ENCODE measurements at regions not wholly inside any gene's neighbourhood (a gene's known extent, or its start where the extent isn't known, plus 50 kb on each side); places are given as distances from the start of the nearest gene placed in this dataset.

GRCh38 chr13:99819967-99820366, 151.6 kb downstream of the ZIC5 start:
- peaks cover 7% of the 10 kb centered on the region; the same call in 1 of the 2 replicates for H3K27me3 ChIP-seq (ENCODE audit: low read depth)
- in situ Hi-C loops (cut with MboI; ENCODE audit: low sequenced_read_pairs), result no loop called here
- H3K9me3 ChIP-seq, result no peaks in the 10 kb centered on the region
- H3K36me3 ChIP-seq (replicated peaks), result no peaks in the 10 kb centered on the region
- peaks cover 2% of the 10 kb centered on the region; the same call in 1 of the 2 replicates for H3K4me1 ChIP-seq
- no peak for DNase-seq (ENCODE audit: low spot score in 2 of 2)
- no peak overlapping the region for H3K4me3 ChIP-seq

- Histone ChIP-seq H3K9me3 (no peaks in the 10 kb centered on the region), H3K4me3 (no peak overlapping the region), H3K4me1 (peaks cover 2% of the 10 kb centered on the region; the same call in 1 of the 2 replicates), H3K27me3 (ENCODE audit: low read depth) (peaks cover 18% of the 10 kb centered on the region), H3K36me3 (replicated peaks) (no peaks in the 10 kb centered on the region)
- DNase-seq (ENCODE audit: low spot score in 2 of 2), result no peak
- in situ Hi-C loops (cut with MboI; ENCODE audit: low sequenced_read_pairs), result no loop called here
Measured at GRCh38 chr13:99816321-99816720, 155.2 kb downstream of the ZIC5 start.

GRCh38 chr13:99813336-99814095, 158.1 kb downstream of the ZIC5 start:
- in situ Hi-C loops (cut with MboI; ENCODE audit: low sequenced_read_pairs), result no loop called here
- Histone ChIP-seq H3K36me3 (replicated peaks) (no peaks in the 10 kb centered on the region), H3K4me3 (no peak overlapping the region), H3K9me3 (no peaks in the 10 kb centered on the region), H3K4me1 (no peaks in the 10 kb centered on the region; the same call in 1 of the 2 replicates), H3K27me3 (ENCODE audit: low read depth) (peaks cover 26% of the 10 kb centered on the region)
- no peak for DNase-seq (ENCODE audit: low spot score in 2 of 2)

- no peaks in the 10 kb centered on the region for H3K4me1 ChIP-seq
- no peaks in the 10 kb centered on the region for H3K36me3 ChIP-seq (replicated peaks)
- no peak for DNase-seq (ENCODE audit: low spot score in 2 of 2)
- no peak overlapping the region for H3K4me3 ChIP-seq
- no peaks in the 10 kb centered on the region for H3K9me3 ChIP-seq
- peaks cover 26% of the 10 kb centered on the region for H3K27me3 ChIP-seq (ENCODE audit: low read depth)
- in situ Hi-C loops (cut with MboI; ENCODE audit: low sequenced_read_pairs), result no loop called here
Measured at GRCh38 chr13:99812625-99813024, 158.9 kb downstream of the ZIC5 start.

GRCh38 chr13:99811067-99811700, 160.4 kb downstream of the ZIC5 start:
- DNase-seq (ENCODE audit: low spot score in 2 of 2), result no peak
- Histone ChIP-seq H3K4me3 (no peak overlapping the region), H3K36me3 (replicated peaks) (no peaks in the 10 kb centered on the region), H3K9me3 (no peaks in the 10 kb centered on the region), H3K4me1 (no peaks in the 10 kb centered on the region), H3K27me3 (ENCODE audit: low read depth) (peaks cover 30% of the 10 kb centered on the region)
- in situ Hi-C loops (cut with MboI; ENCODE audit: low sequenced_read_pairs), result no loop called here

GRCh38 chr13:99809926-99810325, 161.6 kb downstream of the ZIC5 start:
- peaks cover 31% of the 10 kb centered on the region for H3K27me3 ChIP-seq (ENCODE audit: low read depth)

GRCh38 chr13:99809496-99809895, 162.1 kb downstream of the ZIC5 start:
- Histone ChIP-seq H3K4me1 (no peaks in the 10 kb centered on the region), H3K36me3 (replicated peaks) (no peaks in the 10 kb centered on the region), H3K27me3 (ENCODE audit: low read depth) (peaks cover 36% of the 10 kb centered on the region), H3K9me3 (no peaks in the 10 kb centered on the region), H3K4me3 (no peak overlapping the region)
- no peak for DNase-seq (ENCODE audit: low spot score in 2 of 2)
- in situ Hi-C loops (cut with MboI; ENCODE audit: low sequenced_read_pairs), result no loop called here

More at GRCh38 chr13:99809926-99810325, 161.6 kb downstream of the ZIC5 start:
- no peak for DNase-seq (ENCODE audit: low spot score in 2 of 2)
- Histone ChIP-seq H3K9me3 (no peaks in the 10 kb centered on the region), H3K4me3 (no peak overlapping the region), H3K4me1 (no peaks in the 10 kb centered on the region), H3K36me3 (replicated peaks) (no peaks in the 10 kb centered on the region)
- in situ Hi-C loops (cut with MboI; ENCODE audit: low sequenced_read_pairs), result no loop called here

- H3K27me3 ChIP-seq (ENCODE audit: low read depth), result peaks cover 41% of the 10 kb centered on the region
- H3K9me3 ChIP-seq, result no peaks in the 10 kb centered on the region
- no peaks in the 10 kb centered on the region for H3K4me1 ChIP-seq
- H3K36me3 ChIP-seq (replicated peaks), result no peaks in the 10 kb centered on the region
- H3K4me3 ChIP-seq, result no peak overlapping the region
- in situ Hi-C loops (cut with MboI; ENCODE audit: low sequenced_read_pairs), result no loop called here
- DNase-seq (ENCODE audit: low spot score in 2 of 2), result no peak
Measured at GRCh38 chr13:99808786-99809185, 162.8 kb downstream of the ZIC5 start.

- Histone ChIP-seq H3K27me3 (ENCODE audit: low read depth) (peaks cover 37% of the 10 kb centered on the region), H3K4me1 (no peaks in the 10 kb centered on the region), H3K36me3 (replicated peaks) (no peaks in the 10 kb centered on the region), H3K4me3 (no peak overlapping the region), H3K9me3 (no peaks in the 10 kb centered on the region)
- no peak for DNase-seq (ENCODE audit: low spot score in 2 of 2)
- in situ Hi-C loops (cut with MboI; ENCODE audit: low sequenced_read_pairs), result no loop called here
Measured at GRCh38 chr13:99806671-99807070, 164.9 kb downstream of the ZIC5 start.

GRCh38 chr13:99805361-99805760, 166.2 kb downstream of the ZIC5 start:
- Histone ChIP-seq H3K9me3 (no peaks in the 10 kb centered on the region), H3K36me3 (replicated peaks) (no peaks in the 10 kb centered on the region), H3K27me3 (ENCODE audit: low read depth) (peaks cover 36% of the 10 kb centered on the region), H3K4me3 (no peak overlapping the region), H3K4me1 (no peaks in the 10 kb centered on the region)
- DNase-seq (ENCODE audit: low spot score in 2 of 2), result no peak
- in situ Hi-C loops (cut with MboI; ENCODE audit: low sequenced_read_pairs), result no loop called here

- DNase-seq (ENCODE audit: low spot score in 2 of 2), result no peak
- Histone ChIP-seq H3K9me3 (no peaks in the 10 kb centered on the region), H3K4me1 (peaks cover 9% of the 10 kb centered on the region), H3K36me3 (replicated peaks) (no peaks in the 10 kb centered on the region), H3K4me3 (no peak overlapping the region), H3K27me3 (ENCODE audit: low read depth) (peaks cover 27% of the 10 kb centered on the region)
- in situ Hi-C loops (cut with MboI; ENCODE audit: low sequenced_read_pairs), result no loop called here
Measured at GRCh38 chr13:99803141-99803540, 168.4 kb downstream of the ZIC5 start.

GRCh38 chr13:99802416-99802815, 169.2 kb downstream of the ZIC5 start:
- peaks cover 10% of the 10 kb centered on the region for H3K4me1 ChIP-seq
- H3K36me3 ChIP-seq (replicated peaks), result no peaks in the 10 kb centered on the region
- H3K4me3 ChIP-seq, result no peak overlapping the region
- DNase-seq (ENCODE audit: low spot score in 2 of 2), result no peak
- in situ Hi-C loops (cut with MboI; ENCODE audit: low sequenced_read_pairs), result no loop called here
- peaks cover 29% of the 10 kb centered on the region for H3K27me3 ChIP-seq (ENCODE audit: low read depth)
- H3K9me3 ChIP-seq, result no peaks in the 10 kb centered on the region

GRCh38 chr13:99800951-99801350, 170.6 kb downstream of the ZIC5 start:
- no peaks in the 10 kb centered on the region for H3K9me3 ChIP-seq
- H3K4me1 ChIP-seq, result peaks cover 10% of the 10 kb centered on the region
- in situ Hi-C loops (cut with MboI; ENCODE audit: low sequenced_read_pairs), result no loop called here
- DNase-seq (ENCODE audit: low spot score in 2 of 2), result no peak
- H3K36me3 ChIP-seq (replicated peaks), result no peaks in the 10 kb centered on the region
- H3K27me3 ChIP-seq (ENCODE audit: low read depth), result peaks cover 30% of the 10 kb centered on the region
- H3K4me3 ChIP-seq, result no peak overlapping the region

GRCh38 chr13:99800011-99800410, 171.6 kb downstream of the ZIC5 start:
- peaks cover 27% of the 10 kb centered on the region for H3K27me3 ChIP-seq (ENCODE audit: low read depth)
- no peaks in the 10 kb centered on the region for H3K36me3 ChIP-seq (replicated peaks)
- H3K4me1 ChIP-seq, result peaks cover 10% of the 10 kb centered on the region
- H3K4me3 ChIP-seq, result no peak overlapping the region
- DNase-seq (ENCODE audit: low spot score in 2 of 2), result no peak
- H3K9me3 ChIP-seq, result no peaks in the 10 kb centered on the region
- in situ Hi-C loops (cut with MboI; ENCODE audit: low sequenced_read_pairs), result no loop called here

Data from HAP-1 (cell line).